HEK293 (cell line): ENCODE measurements at regions not wholly inside any gene's neighbourhood (a gene's known extent, or its start where the extent isn't known, plus 50 kb on each side); places are given as distances from the start of the nearest gene placed in this dataset.

ENCODE experiments used
- CTCF ChIA-PET: fragments of 350-600 bp; formaldehyde crosslinking; extraction: SDS; loops from one replicate; lab custom pipeline; 2021; ENCODE audit warnings: antibody characterized with exemption; lab: Yijun Ruan, JAX
- POLR2A ChIA-PET: fragments of 300-600 bp; formaldehyde crosslinking; extraction: SDS; loops from one replicate; lab custom pipeline; 2020; ENCODE audit warnings: antibody characterized with exemption, inconsistent platforms; lab: Yijun Ruan, JAX
- H3K27ac ChIP-seq: fragments of 200-500 bp; sonication (Bioruptor generic); 2 replicates; pipeline ENCODE4 v1.5.1; 2014; ENCODE audit warnings: low read depth, low read length, control low read depth, inconsistent platforms; ENCODE audit errors: extremely low read depth
- H3K36me3 ChIP-seq, 2 experiments: fragments of 200-500 bp in 1 of 2; sonication (Bioruptor generic) in 1 of 2; 1 replicate in 1 of 2; 2 replicates in 1 of 2; pipeline ENCODE4 v1.5.1; 2014 to 2017; ENCODE audit warnings: inconsistent platforms in 2 of 2, low read length in 2 of 2; ENCODE audit not compliant: control insufficient read depth in 2 of 2, insufficient read depth in 1 of 2
- H3K4me1 ChIP-seq: fragments of 200-500 bp; sonication (Bioruptor generic); 2 replicates; pipeline ENCODE4 v1.5.1; 2014; ENCODE audit warnings: mild to moderate bottlenecking, low read length, inconsistent platforms; ENCODE audit not compliant: control insufficient read depth, insufficient read depth
- H3K4me3 ChIP-seq: 2 replicates; pipeline ENCODE4 v1.5.1; 2011; ENCODE audit warnings: low read depth, mild to moderate bottlenecking, control low read depth, low read length, moderate library complexity
- H3K9me3 ChIP-seq: fragments of 200-500 bp; sonication (Bioruptor generic); 2 replicates; pipeline ENCODE4 v1.5.1; 2014; ENCODE audit warnings: low read depth, low read length, inconsistent platforms; ENCODE audit not compliant: control insufficient read depth, insufficient read depth
- ATF2 ChIP-seq: fragments of 450-650 bp; formaldehyde crosslinking; IDR thresholded peaks from 2 replicates; pipeline ENCODE4 v1.5.1; 2016; ENCODE audit warnings: missing biosample characterization, missing genetic modification characterization, low read depth
- HOXC10 ChIP-seq: sonication (generic); formaldehyde crosslinking; IDR thresholded peaks from 2 replicates; pipeline ENCODE4 v1.8.1; 2023; ENCODE audit warnings: mild to moderate bottlenecking, missing genetic modification reagents
- KLF9 ChIP-seq: fragments of 450-650 bp; formaldehyde crosslinking; IDR thresholded peaks from 2 replicates; pipeline ENCODE4 v1.5.1; 2016; ENCODE audit warnings: missing biosample characterization, missing genetic modification characterization, low read depth
- PBX3 ChIP-seq: sonication (generic); formaldehyde crosslinking; IDR thresholded peaks from 2 replicates; pipeline ENCODE4 v1.8.1; 2022; ENCODE audit warnings: mild to moderate bottlenecking, moderate library complexity, missing genetic modification reagents
- PRDM2 ChIP-seq: fragments of 450-650 bp; formaldehyde crosslinking; IDR thresholded peaks from 2 replicates; pipeline ENCODE4 v1.5.1; 2016; ENCODE audit warnings: missing biosample characterization, missing genetic modification characterization, borderline replicate concordance
- WT1 ChIP-seq: fragments of 450-650 bp; formaldehyde crosslinking; IDR thresholded peaks from 2 replicates; pipeline ENCODE4 v1.5.1; 2016; ENCODE audit warnings: missing biosample characterization, missing genetic modification characterization
- ZBTB48 ChIP-seq: fragments of 450-650 bp; formaldehyde crosslinking; IDR thresholded peaks from 2 replicates; pipeline ENCODE4 v1.5.1; 2016; ENCODE audit warnings: missing biosample characterization, missing genetic modification characterization
- ZIC2 ChIP-seq: fragments of 450-650 bp; formaldehyde crosslinking; IDR thresholded peaks from 2 replicates; pipeline ENCODE4 v1.5.1; 2016; ENCODE audit warnings: missing biosample characterization, missing genetic modification characterization
- ZNF16 ChIP-seq: fragments of 450-650 bp; formaldehyde crosslinking; IDR thresholded peaks from 2 replicates; pipeline ENCODE4 v1.5.1; 2016; ENCODE audit warnings: low read depth, missing biosample characterization, missing genetic modification characterization
- ZNF169 ChIP-seq: fragments of 450-650 bp; formaldehyde crosslinking; IDR thresholded peaks from 2 replicates; pipeline ENCODE4 v1.5.1; 2016; ENCODE audit warnings: missing biosample characterization, missing genetic modification characterization
- ZNF175 ChIP-seq: fragments of 450-650 bp; formaldehyde crosslinking; IDR thresholded peaks from 2 replicates; pipeline ENCODE4 v1.5.1; 2016; ENCODE audit warnings: missing biosample characterization, missing genetic modification characterization
- ZNF23 ChIP-seq: fragments of 450-650 bp; formaldehyde crosslinking; IDR thresholded peaks from 2 replicates; pipeline ENCODE4 v1.5.1; 2016; ENCODE audit warnings: missing biosample characterization, missing genetic modification characterization, borderline replicate concordance
- ZNF248 ChIP-seq: fragments of 450-650 bp; formaldehyde crosslinking; IDR thresholded peaks from 2 replicates; pipeline ENCODE4 v1.5.1; 2017; ENCODE audit warnings: missing biosample characterization, missing genetic modification characterization
- ZNF280C ChIP-seq: fragments of 450-650 bp; formaldehyde crosslinking; IDR thresholded peaks from 2 replicates; pipeline ENCODE4 v1.5.1; 2016; ENCODE audit warnings: missing biosample characterization, missing genetic modification characterization
- ZNF394 ChIP-seq: fragments of 450-650 bp; formaldehyde crosslinking; IDR thresholded peaks from 2 replicates; pipeline ENCODE4 v1.5.1; 2016; ENCODE audit warnings: missing biosample characterization, missing genetic modification characterization, mild to moderate bottlenecking, moderate library complexity, borderline replicate concordance
- ZNF404 ChIP-seq: fragments of 450-650 bp; formaldehyde crosslinking; IDR thresholded peaks from 2 replicates; pipeline ENCODE4 v1.5.1; 2017; ENCODE audit warnings: missing biosample characterization, missing genetic modification characterization
- ZNF449 ChIP-seq: fragments of 450-650 bp; formaldehyde crosslinking; IDR thresholded peaks from 2 replicates; pipeline ENCODE4 v1.5.1; 2017; ENCODE audit warnings: missing biosample characterization, mild to moderate bottlenecking, missing genetic modification characterization, moderate library complexity
- ZNF530 ChIP-seq: fragments of 450-650 bp; formaldehyde crosslinking; IDR thresholded peaks from 2 replicates; pipeline ENCODE4 v1.5.1; 2016; ENCODE audit warnings: low read depth, missing biosample characterization, missing genetic modification characterization
- ZNF792 ChIP-seq: fragments of 450-650 bp; formaldehyde crosslinking; IDR thresholded peaks from 2 replicates; pipeline ENCODE4 v1.5.1; 2016; ENCODE audit warnings: missing biosample characterization, missing genetic modification characterization
- ZSCAN5A ChIP-seq: fragments of 450-650 bp; formaldehyde crosslinking; IDR thresholded peaks from 2 replicates; pipeline ENCODE4 v1.5.1; 2016; ENCODE audit warnings: missing biosample characterization, missing genetic modification characterization

GRCh38 chr9:115636596-115636995 is 517.0 kb upstream of the PAPPA start (continued):
- TF ChIP-seq ZNF394 (no peak), ZNF248 (tag by site-specific recombination) (no peak), HOXC10 (CRISPR knock-in tag) (no peak)

GRCh38 chr9:115637661-115638060 is 515.9 kb upstream of the PAPPA start:
- POLR2A ChIA-PET, result no interaction called here
- Histone ChIP-seq H3K4me1 (no peaks in the 10 kb centered on the region), H3K4me3 (no peak overlapping the region), H3K27ac (no peak overlapping the region), H3K9me3 (no peaks in the 10 kb centered on the region), H3K36me3 (no peaks in the 10 kb centered on the region)
- TF ChIP-seq ZNF169 (tag by site-specific recombination), result no peak
- TF ChIP-seq ZNF16 (tag by site-specific recombination), result no peak
- no peak for TF ChIP-seq PBX3 (CRISPR knock-in tag)
- TF ChIP-seq ZNF23 (tag by site-specific recombination), result no peak
- TF ChIP-seq ZNF530 (tag by site-specific recombination), result no peak
- no peak for TF ChIP-seq ZBTB48 (tag by site-specific recombination)
- no peak for TF ChIP-seq KLF9 (tag by site-specific recombination)
- TF ChIP-seq ATF2 (tag by site-specific recombination), result no peak
- no peak for TF ChIP-seq ZSCAN5A
- TF ChIP-seq ZNF394, result no peak
- no peak for TF ChIP-seq ZIC2
- no peak for TF ChIP-seq ZNF404
- no peak for TF ChIP-seq ZNF280C (tag by site-specific recombination)
- no peak for TF ChIP-seq WT1 (tag by site-specific recombination)
- no peak for TF ChIP-seq ZNF175 (tag by site-specific recombination)
- no peak for TF ChIP-seq ZNF792 (tag by site-specific recombination)
- no peak for TF ChIP-seq PRDM2 (tag by site-specific recombination)
- TF ChIP-seq ZNF449 (tag by site-specific recombination), result no peak
- CTCF ChIA-PET, result interaction anchor here (0.8 to 1.4 kb wide), 2 partner anchors 44 to 1026 kb away, joined by 3 to 5 read pairs; no protein-coding TSS in a partner anchor
